Skeletal muscle satellite cell (primary cell): ENCODE measurements at regions not wholly inside any gene's neighbourhood (a gene's known extent, or its start where the extent isn't known, plus 50 kb on each side); places are given as distances from the start of the nearest gene placed in this dataset.

Experiments used
- H3K27me3 ChIP-seq: 2 replicates; pipeline ENCODE4 v1.7.0; 2013; ENCODE audit warnings: low read length; ENCODE audit not compliant: control insufficient read depth, insufficient read depth
- H3K36me3 ChIP-seq: 2 replicates; pipeline ENCODE4 v1.7.0; 2013; ENCODE audit warnings: mild to moderate bottlenecking, control low read depth, low read length; ENCODE audit not compliant: insufficient read depth
- H3K4me1 ChIP-seq: 2 replicates; pipeline ENCODE4 v1.7.0; 2013; ENCODE audit warnings: low read length; ENCODE audit not compliant: control insufficient read depth, insufficient read depth
- H3K4me2 ChIP-seq: 2 replicates; pipeline ENCODE4 v1.7.0; 2013; ENCODE audit warnings: mild to moderate bottlenecking, low read length
- H3K4me3 ChIP-seq: 2 replicates; pipeline ENCODE4 v1.7.0; 2013; ENCODE audit warnings: low read length
- H3K9ac ChIP-seq: 2 replicates; pipeline ENCODE4 v1.7.0; 2013; ENCODE audit warnings: mild to moderate bottlenecking, low read depth, low read length, moderate library complexity
- H3K9me3 ChIP-seq: replicated peaks from 2 replicates; pipeline ENCODE4 v1.7.0; 2013; ENCODE audit warnings: mild to moderate bottlenecking, control low read depth, low read length

- H3K9ac ChIP-seq, result no peak overlapping the region
- peaks cover 9% of the 10 kb centered on the region for H3K4me1 ChIP-seq
- no peak overlapping the region for H3K4me2 ChIP-seq
- no peaks in the 10 kb centered on the region for H3K27me3 ChIP-seq
- H3K9me3 ChIP-seq, result no peaks in the 10 kb centered on the region
- no peak overlapping the region for H3K4me3 ChIP-seq
- H3K36me3 ChIP-seq, result no peaks in the 10 kb centered on the region
Measured at GRCh38 chr18:3328532-3328931, 66.6 kb downstream of the MYL12B start.

GRCh38 chr18:3329471-3329870 lies 67.5 kb downstream of the MYL12B start:
- H3K9me3 ChIP-seq, result no peaks in the 10 kb centered on the region
- H3K4me2 ChIP-seq, result no peak overlapping the region
- H3K9ac ChIP-seq, result no peak overlapping the region
- no peaks in the 10 kb centered on the region for H3K27me3 ChIP-seq
- H3K4me1 ChIP-seq, result no peaks in the 10 kb centered on the region
- no peak overlapping the region for H3K4me3 ChIP-seq
- no peaks in the 10 kb centered on the region for H3K36me3 ChIP-seq

- Histone ChIP-seq H3K9ac (no peak overlapping the region), H3K9me3 (no peaks in the 10 kb centered on the region), H3K4me2 (no peak overlapping the region), H3K27me3 (no peaks in the 10 kb centered on the region), H3K4me1 (no peaks in the 10 kb centered on the region), H3K36me3 (no peaks in the 10 kb centered on the region), H3K4me3 (no peak overlapping the region)
Measured at GRCh38 chr18:3329872-3330271, 67.9 kb downstream of the MYL12B start.

- H3K9ac ChIP-seq, result no peak overlapping the region
- no peak overlapping the region for H3K4me2 ChIP-seq
- no peaks in the 10 kb centered on the region for H3K27me3 ChIP-seq
- H3K9me3 ChIP-seq, result no peaks in the 10 kb centered on the region
- no peaks in the 10 kb centered on the region for H3K36me3 ChIP-seq
- H3K4me3 ChIP-seq, result no peak overlapping the region
- H3K4me1 ChIP-seq, result no peaks in the 10 kb centered on the region
Measured at GRCh38 chr18:3330622-3331021, 68.7 kb downstream of the MYL12B start.

- Histone ChIP-seq H3K4me2 (no peak overlapping the region), H3K4me1 (no peaks in the 10 kb centered on the region), H3K9ac (no peak overlapping the region), H3K9me3 (no peaks in the 10 kb centered on the region), H3K36me3 (no peaks in the 10 kb centered on the region), H3K27me3 (no peaks in the 10 kb centered on the region), H3K4me3 (no peak overlapping the region)
Measured at GRCh38 chr18:3332376-3332775, 70.4 kb downstream of the MYL12B start.

- H3K4me1 ChIP-seq, result no peaks in the 10 kb centered on the region
- no peaks in the 10 kb centered on the region for H3K36me3 ChIP-seq
- H3K27me3 ChIP-seq, result no peaks in the 10 kb centered on the region
- H3K4me2 ChIP-seq, result no peak overlapping the region
- H3K9ac ChIP-seq, result no peak overlapping the region
- no peak overlapping the region for H3K4me3 ChIP-seq
- H3K9me3 ChIP-seq, result no peaks in the 10 kb centered on the region
Measured at GRCh38 chr18:3333056-3333720, 71.3 kb downstream of the MYL12B start.

GRCh38 chr18:3333721-3334386 lies 71.9 kb downstream of the MYL12B start:
- Histone ChIP-seq H3K4me3 (no peak overlapping the region), H3K9ac (no peak overlapping the region), H3K36me3 (no peaks in the 10 kb centered on the region), H3K4me1 (no peaks in the 10 kb centered on the region), H3K9me3 (no peaks in the 10 kb centered on the region), H3K27me3 (no peaks in the 10 kb centered on the region), H3K4me2 (no peak overlapping the region)

GRCh38 chr18:3340015-3340681 lies 78.2 kb downstream of the MYL12B start:
- Histone ChIP-seq H3K4me3 (no peak overlapping the region), H3K36me3 (no peaks in the 10 kb centered on the region), H3K4me1 (peaks cover 8% of the 10 kb centered on the region), H3K27me3 (no peaks in the 10 kb centered on the region), H3K9me3 (no peaks in the 10 kb centered on the region), H3K9ac (no peak overlapping the region), H3K4me2 (no peak overlapping the region)

- no peaks in the 10 kb centered on the region for H3K36me3 ChIP-seq
- H3K4me1 ChIP-seq, result peaks cover 9% of the 10 kb centered on the region
- H3K27me3 ChIP-seq, result no peaks in the 10 kb centered on the region
- H3K9ac ChIP-seq, result no peak overlapping the region
- no peak overlapping the region for H3K4me2 ChIP-seq
- no peak overlapping the region for H3K4me3 ChIP-seq
- no peaks in the 10 kb centered on the region for H3K9me3 ChIP-seq
Measured at GRCh38 chr18:3340682-3341097, 78.8 kb downstream of the MYL12B start.

GRCh38 chr18:3342628-3343027 lies 80.7 kb downstream of the MYL12B start:
- Histone ChIP-seq H3K9me3 (no peaks in the 10 kb centered on the region), H3K4me2 (no peak overlapping the region), H3K4me1 (peaks cover 14% of the 10 kb centered on the region), H3K9ac (no peak overlapping the region), H3K4me3 (no peak overlapping the region), H3K36me3 (no peaks in the 10 kb centered on the region), H3K27me3 (no peaks in the 10 kb centered on the region)

- Histone ChIP-seq H3K4me1 (peaks cover 15% of the 10 kb centered on the region), H3K9me3 (no peaks in the 10 kb centered on the region), H3K27me3 (no peaks in the 10 kb centered on the region)
Measured at GRCh38 chr18:3345452-3345851, 83.5 kb downstream of the MYL12B start.

More at GRCh38 chr18:3345452-3345851, 83.5 kb downstream of the MYL12B start:
- Histone ChIP-seq H3K9ac (no peak overlapping the region), H3K4me3 (no peak overlapping the region), H3K36me3 (no peaks in the 10 kb centered on the region), H3K4me2 (no peak overlapping the region)
